IPS DF 6.9 (cell line): ENCODE measurements at regions not wholly inside any gene's neighbourhood (a gene's known extent, or its start where the extent isn't known, plus 50 kb on each side); places are given as distances from the start of the nearest gene placed in this dataset.

Experiments
- DNase-seq: peaks from one replicate; pipeline ENCODE4 v3.0.0-alpha.2; 2013; ENCODE audit warnings: low read depth, low spot score
- H3K27ac ChIP-seq: one replicate; pipeline ENCODE4 v1.5.1; 2013; ENCODE audit warnings: low read length, control low read depth
- H3K27me3 ChIP-seq: 2 replicates; pipeline ENCODE4 v1.6.1; 2013; ENCODE audit warnings: mild to moderate bottlenecking, low read length; ENCODE audit not compliant: control insufficient read depth, insufficient read depth
- H3K36me3 ChIP-seq: 2 replicates; pipeline ENCODE4 v1.6.1; 2013; ENCODE audit warnings: low read length; ENCODE audit not compliant: control insufficient read depth, insufficient read depth
- H3K4me1 ChIP-seq: 2 replicates; pipeline ENCODE4 v1.6.1; 2013; ENCODE audit warnings: low read length; ENCODE audit not compliant: control insufficient read depth, insufficient read depth
- H3K4me3 ChIP-seq: 2 replicates; pipeline ENCODE4 v1.5.1; 2013; ENCODE audit warnings: mild to moderate bottlenecking, low read length
- H3K9me3 ChIP-seq: 2 replicates; pipeline ENCODE4 v1.6.1; 2013; ENCODE audit warnings: low read length, inconsistent platforms; ENCODE audit not compliant: control insufficient read depth, insufficient read depth
- WGBS: extraction: QIAGEN DNeasy Blood & Tissue Kit; methylation state at CpG from one replicate; pipeline ENCODE4 v1.1.7; 2013; ENCODE audit warnings: mixed read lengths, missing lambda C conversion rate; ENCODE audit not compliant: insufficient read length, insufficient coverage; 5-methylcytosine and 5-hydroxymethylcytosine counted together

- H3K4me1 ChIP-seq: no peaks in the 10 kb centered on the region
- no peaks in the 10 kb centered on the region for H3K27me3 ChIP-seq
- no peaks in the 10 kb centered on the region for H3K36me3 ChIP-seq
- no peak overlapping the region for H3K4me3 ChIP-seq
- DNase-seq: no peak
- no CpG with 5 or more reads among the region's 2 CpGs for WGBS
- H3K27ac ChIP-seq: no peak overlapping the region
- no peaks in the 10 kb centered on the region for H3K9me3 ChIP-seq
Observed at GRCh38 chr9:26579056-26579455, 313.5 kb downstream of the CAAP1 start.

- H3K27ac ChIP-seq: no peak overlapping the region
- no peaks in the 10 kb centered on the region for H3K36me3 ChIP-seq
- no peak for DNase-seq
- H3K27me3 ChIP-seq: no peaks in the 10 kb centered on the region
- WGBS: no CpG with 5 or more reads among the region's 2 CpGs
- no peaks in the 10 kb centered on the region for H3K4me1 ChIP-seq
- H3K4me3 ChIP-seq: no peak overlapping the region
- no peaks in the 10 kb centered on the region for H3K9me3 ChIP-seq
Observed at GRCh38 chr9:26574898-26575440, 317.6 kb downstream of the CAAP1 start.

GRCh38 chr9:26574256-26574655 is 318.3 kb downstream of the CAAP1 start:
- Histone ChIP-seq H3K4me3 (no peak overlapping the region), H3K4me1 (no peaks in the 10 kb centered on the region), H3K36me3 (no peaks in the 10 kb centered on the region), H3K27me3 (no peaks in the 10 kb centered on the region), H3K27ac (no peak overlapping the region), H3K9me3 (no peaks in the 10 kb centered on the region)
- WGBS: no CpG with 5 or more reads among the region's 2 CpGs
- no peak for DNase-seq

DNA sequence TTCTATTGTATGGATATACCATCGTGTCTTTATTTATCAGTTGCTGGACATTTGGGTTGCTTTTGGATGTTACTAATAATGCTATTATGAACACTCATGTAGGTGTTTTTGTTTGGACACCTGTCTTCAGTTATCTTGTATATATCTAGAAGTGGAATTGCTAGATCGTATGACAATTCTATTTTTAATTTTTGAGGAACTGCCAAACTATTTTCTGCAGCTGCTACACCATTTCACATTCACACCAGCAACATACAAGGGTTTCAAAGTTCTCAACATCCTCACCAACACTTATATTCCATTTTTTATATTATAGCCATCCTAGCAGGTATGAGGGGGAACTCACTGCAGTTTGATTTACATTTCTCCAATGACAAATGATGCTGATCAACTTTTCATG is 324.6 kb downstream of the CAAP1 start:
- H3K36me3 ChIP-seq: no peaks in the 10 kb centered on the region
- no peak for DNase-seq
- H3K9me3 ChIP-seq: no peaks in the 10 kb centered on the region
- H3K4me1 ChIP-seq: no peaks in the 10 kb centered on the region
- no CpG with 5 or more reads among the region's 2 CpGs for whole genome bisulfite sequencing
- no peak overlapping the region for H3K27ac ChIP-seq
- H3K27me3 ChIP-seq: no peaks in the 10 kb centered on the region
- H3K4me3 ChIP-seq: no peak overlapping the region

GRCh38 chr9:26566141-26566540 is 326.5 kb downstream of the CAAP1 start:
- Histone ChIP-seq H3K4me3 (no peak overlapping the region), H3K27me3 (no peaks in the 10 kb centered on the region), H3K4me1 (no peaks in the 10 kb centered on the region), H3K36me3 (no peaks in the 10 kb centered on the region), H3K27ac (no peak overlapping the region), H3K9me3 (no peaks in the 10 kb centered on the region)
- no peak for DNase-seq
- no CpG with 5 or more reads among the region's 1 CpG for WGBS

DNA sequence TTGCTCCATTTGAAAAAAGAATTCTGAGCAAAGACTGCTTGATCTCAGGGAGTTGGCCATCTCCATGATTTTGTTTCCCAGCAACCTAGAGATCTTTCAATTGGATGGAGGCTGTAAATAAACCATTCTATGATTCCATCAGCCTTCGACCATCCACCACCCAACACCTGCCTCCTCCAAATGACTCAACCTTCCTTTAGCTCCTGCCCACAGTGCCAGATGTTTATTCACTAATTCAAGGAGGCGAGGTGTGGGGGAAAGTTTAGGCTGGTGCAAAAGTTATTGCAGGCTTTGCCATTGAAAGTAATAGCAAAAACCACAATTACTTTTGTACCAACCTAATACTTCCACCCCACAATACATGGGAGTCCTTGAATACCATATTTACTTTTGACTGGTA is 327.5 kb downstream of the CAAP1 start:
- no peaks in the 10 kb centered on the region for H3K9me3 ChIP-seq
- no peak overlapping the region for H3K4me3 ChIP-seq
- DNase-seq: no peak
- no peaks in the 10 kb centered on the region for H3K4me1 ChIP-seq
- no CpG with 5 or more reads among the region's 2 CpGs for WGBS
- H3K27ac ChIP-seq: no peak overlapping the region
- no peaks in the 10 kb centered on the region for H3K36me3 ChIP-seq
- H3K27me3 ChIP-seq: no peaks in the 10 kb centered on the region

- H3K9me3 ChIP-seq: no peaks in the 10 kb centered on the region
- H3K27me3 ChIP-seq: no peaks in the 10 kb centered on the region
- H3K36me3 ChIP-seq: no peaks in the 10 kb centered on the region
- H3K27ac ChIP-seq: no peak overlapping the region
- DNase-seq: no peak
- no peaks in the 10 kb centered on the region for H3K4me1 ChIP-seq
- WGBS: no CpG with 5 or more reads among the region's 1 CpG
- H3K4me3 ChIP-seq: no peak overlapping the region
Observed at GRCh38 chr9:26562338-26562737, 330.3 kb downstream of the CAAP1 start.

- WGBS: no CpG with 5 or more reads among the region's 3 CpGs
- H3K4me3 ChIP-seq: no peak overlapping the region
- no peaks in the 10 kb centered on the region for H3K4me1 ChIP-seq
- no peak overlapping the region for H3K27ac ChIP-seq
- H3K9me3 ChIP-seq: no peaks in the 10 kb centered on the region
- H3K27me3 ChIP-seq: no peaks in the 10 kb centered on the region
- H3K36me3 ChIP-seq: no peaks in the 10 kb centered on the region
- DNase-seq: no peak
Observed at GRCh38 chr9:26561928-26562327, 330.7 kb downstream of the CAAP1 start.

DNA sequence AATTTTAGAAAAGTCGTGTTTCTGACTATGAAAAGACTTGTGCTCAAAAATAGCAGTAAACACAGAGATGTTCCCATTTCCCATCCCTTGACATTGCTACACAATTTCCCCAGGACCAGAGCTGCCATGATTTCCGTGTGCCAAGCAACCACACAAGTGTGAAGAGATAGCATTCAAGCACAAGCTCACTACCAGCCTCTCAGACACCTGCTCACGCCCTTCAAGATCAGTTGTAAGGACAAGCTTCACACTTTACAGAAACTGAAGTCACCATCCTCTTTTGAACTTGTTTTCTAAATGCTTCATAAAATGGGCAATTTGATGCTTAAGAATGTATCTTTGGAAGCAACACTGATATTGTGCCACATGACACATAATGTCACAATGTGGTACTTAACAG is 333.1 kb downstream of the CAAP1 start:
- WGBS: no CpG with 5 or more reads among the region's 3 CpGs
- Histone ChIP-seq H3K4me1 (no peaks in the 10 kb centered on the region), H3K4me3 (no peak overlapping the region)

DNA sequence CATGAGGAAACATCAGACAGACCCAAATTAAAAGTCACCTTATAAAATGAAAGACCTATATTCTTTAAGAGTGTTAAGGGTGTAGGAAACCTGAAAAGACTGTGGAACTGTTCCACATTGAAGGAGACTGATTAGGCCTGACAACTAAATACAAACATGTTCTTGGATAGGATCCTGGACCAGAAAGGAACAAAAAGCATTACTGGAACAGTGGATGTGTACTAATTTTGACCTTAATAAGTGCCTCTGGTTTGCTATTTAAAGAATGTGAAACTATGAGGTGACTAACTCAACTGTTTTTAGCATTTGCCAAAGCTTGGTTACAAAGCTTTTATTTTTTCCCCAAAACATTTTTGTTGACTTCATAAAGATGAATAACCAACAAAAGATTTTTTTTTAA is 340.6 kb downstream of the CAAP1 start:
- no peaks in the 10 kb centered on the region for H3K36me3 ChIP-seq
- H3K9me3 ChIP-seq: no peaks in the 10 kb centered on the region
- H3K27me3 ChIP-seq: no peaks in the 10 kb centered on the region
- DNase-seq: no peak
- no peak overlapping the region for H3K27ac ChIP-seq
- H3K4me1 ChIP-seq: no peaks in the 10 kb centered on the region
- H3K4me3 ChIP-seq: no peak overlapping the region

More for the DNA sequence above, 333.1 kb downstream of the CAAP1 start:
- no peaks in the 10 kb centered on the region for H3K36me3 ChIP-seq
- DNase-seq: no peak
- no peaks in the 10 kb centered on the region for H3K27me3 ChIP-seq
- no peak overlapping the region for H3K27ac ChIP-seq
- no peaks in the 10 kb centered on the region for H3K9me3 ChIP-seq

- Histone ChIP-seq H3K36me3 (no peaks in the 10 kb centered on the region), H3K27ac (no peak overlapping the region), H3K27me3 (no peaks in the 10 kb centered on the region), H3K4me3 (no peak overlapping the region), H3K4me1 (no peaks in the 10 kb centered on the region), H3K9me3 (no peaks in the 10 kb centered on the region)
- DNase-seq: no peak
- no CpG with 5 or more reads among the region's 2 CpGs for WGBS
Observed at GRCh38 chr9:26551451-26551850, 341.2 kb downstream of the CAAP1 start.
